ENCODE measurements at regions not wholly inside any gene's neighbourhood (a gene's known extent, or its start where the extent isn't known, plus 50 kb on each side); places are given as distances from the start of the nearest gene placed in this dataset.

- TF ChIP-seq EZH2 (IDR thresholded peaks at IDR 0.05; ENCODE audit: low read length) = no peak
- no peak for TF ChIP-seq CTCF (optimal IDR thresholded peaks at IDR 0.05 in 1 of 3, IDR thresholded peaks at IDR 0.05 in 1 of 3, conservative IDR thresholded peaks at IDR 0.05 in 1 of 3; ENCODE audit: extremely low read depth in 1 of 3, insufficient read depth in 2 of 3, low read length in 3 of 3)
Measured at GRCh38 chr5:8682381-8682780, 813.4 kb downstream of the MTRR start.

GRCh38 chr5:8683496-8683895, 814.5 kb downstream of the MTRR start:
- dilution Hi-C loops (cut with MboI; ENCODE audit: extremely low pct_ligation_motif_present, low sequenced_read_pairs) = no loop called here
- H4K20me1 ChIP-seq (ENCODE audit: control insufficient read depth, extremely low read depth, insufficient read depth, low read length) = no peaks in the 10 kb centered on the region
- FAIRE-seq = no peak

More at GRCh38 chr5:8682381-8682780, 813.4 kb downstream of the MTRR start:
- H3K9me3 ChIP-seq (ENCODE audit: control insufficient read depth, low read depth, low read length) = no peaks in the 10 kb centered on the region
- no peak overlapping the region for H3K4me3 ChIP-seq (ENCODE audit: control insufficient read depth in 2 of 3, extremely low read depth in 1 of 3, insufficient read depth in 2 of 3, low read depth in 1 of 3, low read length in 3 of 3)
- no peak overlapping the region for H3K9ac ChIP-seq (ENCODE audit: control insufficient read depth, extremely low read depth, insufficient read depth, low read length)
- no peaks in the 10 kb centered on the region for H3K4me1 ChIP-seq (ENCODE audit: control insufficient read depth, extremely low read depth, insufficient read depth, low read length)
- no peaks in the 10 kb centered on the region for H4K20me1 ChIP-seq (ENCODE audit: control insufficient read depth, extremely low read depth, insufficient read depth, low read length)
- no peak for DNase-seq (ENCODE audit: low read depth, low spot score)
- H3K27me3 ChIP-seq (ENCODE audit: control insufficient read depth, extremely low read depth, insufficient read depth, low read length) = no peaks in the 10 kb centered on the region
- H3K9me1 ChIP-seq (ENCODE audit: control insufficient read depth, extremely low read depth, insufficient read depth, low read length) = no peaks in the 10 kb centered on the region
- no peaks in the 10 kb centered on the region for H3K36me3 ChIP-seq (ENCODE audit: control insufficient read depth in 2 of 2, extremely low read depth in 1 of 2, insufficient read depth in 2 of 2, low read length in 2 of 2)
- dilution Hi-C loops (cut with MboI; ENCODE audit: extremely low pct_ligation_motif_present, low sequenced_read_pairs) = no loop called here
- no peak overlapping the region for H2AFZ ChIP-seq (ENCODE audit: control insufficient read depth, low read length)
- no peaks in the 10 kb centered on the region for H3K79me2 ChIP-seq (ENCODE audit: control insufficient read depth, insufficient read depth, low read length)
- no peak overlapping the region for H3K27ac ChIP-seq (ENCODE audit: control insufficient read depth, insufficient read depth, low read length)
- no peak overlapping the region for H3K4me2 ChIP-seq (ENCODE audit: control insufficient read depth, extremely low read depth, insufficient read depth, low read depth, low read length)
- no peak for FAIRE-seq

More at GRCh38 chr5:8683496-8683895, 814.5 kb downstream of the MTRR start:
- Histone ChIP-seq H3K4me3 (ENCODE audit: control insufficient read depth in 2 of 3, extremely low read depth in 1 of 3, insufficient read depth in 2 of 3, low read depth in 1 of 3, low read length in 3 of 3) (no peak overlapping the region), H2AFZ (ENCODE audit: control insufficient read depth, low read length) (no peak overlapping the region), H3K4me1 (ENCODE audit: control insufficient read depth, extremely low read depth, insufficient read depth, low read length) (no peaks in the 10 kb centered on the region), H3K79me2 (ENCODE audit: control insufficient read depth, insufficient read depth, low read length) (no peaks in the 10 kb centered on the region), H3K9me3 (ENCODE audit: control insufficient read depth, low read depth, low read length) (no peaks in the 10 kb centered on the region), H3K27ac (ENCODE audit: control insufficient read depth, insufficient read depth, low read length) (no peak overlapping the region), H3K36me3 (ENCODE audit: control insufficient read depth in 2 of 2, extremely low read depth in 1 of 2, insufficient read depth in 2 of 2, low read length in 2 of 2) (no peaks in the 10 kb centered on the region), H3K27me3 (ENCODE audit: control insufficient read depth, extremely low read depth, insufficient read depth, low read length) (no peaks in the 10 kb centered on the region), H3K9me1 (ENCODE audit: control insufficient read depth, extremely low read depth, insufficient read depth, low read length) (no peaks in the 10 kb centered on the region), H3K9ac (ENCODE audit: control insufficient read depth, extremely low read depth, insufficient read depth, low read length) (no peak overlapping the region), H3K4me2 (ENCODE audit: control insufficient read depth, extremely low read depth, insufficient read depth, low read depth, low read length) (no peak overlapping the region)
- no peak for DNase-seq (ENCODE audit: low read depth, low spot score)
- TF ChIP-seq CTCF (optimal IDR thresholded peaks at IDR 0.05 in 1 of 3, IDR thresholded peaks at IDR 0.05 in 1 of 3, conservative IDR thresholded peaks at IDR 0.05 in 1 of 3; ENCODE audit: extremely low read depth in 1 of 3, insufficient read depth in 2 of 3, low read length in 3 of 3) (no peak), EZH2 (IDR thresholded peaks at IDR 0.05; ENCODE audit: low read length) (no peak)

Data from keratinocyte (primary cell).